ENCODE measurements at regions not wholly inside any gene's neighbourhood (a gene's known extent, or its start where the extent isn't known, plus 50 kb on each side); places are given as distances from the start of the nearest gene placed in this dataset.

DNA sequence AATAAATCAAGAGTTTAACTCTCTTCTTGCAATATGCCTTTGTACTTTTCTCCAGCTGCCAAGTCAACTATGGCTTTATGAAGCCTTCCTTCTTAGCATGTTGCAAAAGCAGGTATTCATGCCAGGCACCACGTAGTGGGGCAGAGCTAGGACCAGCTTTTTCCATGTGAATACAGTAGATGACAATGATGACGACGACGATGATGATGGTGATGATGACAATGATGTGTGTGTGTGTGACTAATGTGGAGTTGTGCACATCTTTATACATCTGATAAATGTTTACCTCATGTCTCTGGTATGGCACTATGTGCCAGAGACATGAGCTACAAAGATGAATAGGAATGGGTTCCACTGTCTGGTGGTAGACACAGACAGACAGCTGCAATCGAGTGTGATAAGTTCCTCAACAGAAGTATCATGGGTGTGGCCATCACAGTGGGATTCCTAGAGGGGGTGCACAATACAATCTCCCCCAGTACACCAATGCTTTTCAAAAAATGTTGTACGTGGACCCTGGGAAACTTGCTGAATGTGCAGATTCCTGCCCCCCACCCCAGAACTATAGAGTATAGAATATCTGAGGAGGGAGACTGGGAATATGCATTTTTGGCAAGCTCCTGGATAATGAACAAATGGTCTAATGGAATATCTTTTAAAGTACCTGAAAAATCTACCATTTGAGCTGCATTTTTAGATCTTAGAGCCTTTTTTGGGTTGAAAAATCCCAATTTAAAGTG lies 183.4 kb downstream of the ABCC12 start:
- no peaks in the 10 kb centered on the region for H3K9me3 Mint-ChIP-seq
- H3K4me3 Mint-ChIP-seq: no peak overlapping the region
- no peaks in the 10 kb centered on the region for H3K4me1 Mint-ChIP-seq
- H3K36me3 Mint-ChIP-seq: no peaks in the 10 kb centered on the region
- H3K27ac Mint-ChIP-seq: no peak overlapping the region
- peaks cover 2% of the 10 kb centered on the region for H3K27me3 Mint-ChIP-seq

DNA sequence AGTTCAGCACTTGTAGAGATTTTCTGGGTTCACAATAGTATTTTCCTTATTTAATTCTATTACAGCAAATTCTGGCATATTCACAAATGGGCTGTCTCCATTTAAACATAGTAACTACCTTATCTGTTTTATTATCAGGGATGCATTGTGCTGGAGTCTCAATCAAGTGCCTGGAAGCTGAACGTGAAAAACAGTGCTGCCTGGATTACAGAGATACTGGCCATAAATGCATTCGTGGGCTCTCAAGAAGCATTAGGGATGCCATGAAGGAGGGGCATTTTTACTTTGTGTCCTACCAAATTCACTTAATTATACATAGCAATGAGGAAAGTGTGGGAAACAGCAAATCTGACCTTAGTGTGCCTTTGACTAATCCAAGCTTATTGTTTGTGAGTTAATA lies 184.6 kb downstream of the ABCC12 start:
- H3K36me3 Mint-ChIP-seq: no peaks in the 10 kb centered on the region
- H3K9me3 Mint-ChIP-seq: peaks cover 4% of the 10 kb centered on the region
- H3K27me3 Mint-ChIP-seq: peaks cover 2% of the 10 kb centered on the region
- H3K27ac Mint-ChIP-seq: no peak overlapping the region
- H3K4me1 Mint-ChIP-seq: no peaks in the 10 kb centered on the region
- no peak overlapping the region for H3K4me3 Mint-ChIP-seq

DNA sequence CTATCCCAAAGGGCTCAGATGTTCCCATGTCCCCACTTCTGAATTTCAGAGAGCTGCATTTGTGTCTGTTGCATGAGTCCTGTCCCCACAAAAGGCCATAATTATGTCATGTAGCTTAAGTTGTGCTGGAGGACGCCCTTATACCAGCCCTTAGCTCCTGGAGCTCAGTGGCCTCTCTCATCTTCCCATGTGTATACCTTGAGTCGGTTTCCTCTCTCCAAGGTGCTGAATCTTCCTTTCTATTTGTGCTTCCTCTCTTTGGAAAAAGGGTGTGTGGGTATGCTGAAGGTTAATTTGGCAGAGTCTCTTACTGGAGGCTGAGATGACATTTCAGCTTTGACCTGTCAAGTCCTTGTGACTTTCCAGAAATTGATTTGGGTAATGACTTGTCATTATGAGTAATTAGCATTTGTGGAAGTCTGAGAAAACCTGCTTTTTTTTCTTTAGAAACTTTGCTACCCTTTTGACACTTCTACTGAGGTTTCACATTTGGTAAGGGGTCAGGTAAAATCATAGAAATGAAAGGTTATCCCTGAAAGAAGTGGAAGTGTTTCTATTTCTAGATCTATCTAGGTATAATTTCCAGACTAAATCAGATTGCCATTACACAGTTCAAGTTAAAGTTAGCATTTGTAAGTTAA lies 185.4 kb downstream of the ABCC12 start:
- H3K4me1 Mint-ChIP-seq: no peaks in the 10 kb centered on the region
- H3K9me3 Mint-ChIP-seq: peaks cover 4% of the 10 kb centered on the region
- no peaks in the 10 kb centered on the region for H3K36me3 Mint-ChIP-seq
- peaks cover 2% of the 10 kb centered on the region for H3K27me3 Mint-ChIP-seq
- no peak overlapping the region for H3K27ac Mint-ChIP-seq
- no peak overlapping the region for H3K4me3 Mint-ChIP-seq

DNA sequence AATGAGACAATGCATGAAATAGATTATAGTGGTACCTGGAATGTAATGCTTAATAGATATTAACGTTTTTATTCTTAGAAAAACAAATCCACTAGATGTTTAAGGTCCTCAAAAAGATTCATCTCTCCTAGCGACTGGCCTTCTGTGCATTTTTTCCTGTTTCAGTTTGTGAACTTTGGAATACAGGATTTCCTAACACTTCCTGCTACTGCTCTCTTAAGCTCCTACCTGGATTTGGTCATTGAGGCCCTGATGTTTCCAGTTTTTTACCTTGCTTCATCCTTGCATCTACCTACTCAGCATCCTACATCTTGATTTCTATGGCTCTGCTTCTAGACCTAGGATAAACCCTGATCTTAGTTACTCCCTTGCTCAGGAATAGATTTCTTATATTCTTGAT lies 188.4 kb downstream of the ABCC12 start:
- no peak overlapping the region for H3K4me3 Mint-ChIP-seq

DNA sequence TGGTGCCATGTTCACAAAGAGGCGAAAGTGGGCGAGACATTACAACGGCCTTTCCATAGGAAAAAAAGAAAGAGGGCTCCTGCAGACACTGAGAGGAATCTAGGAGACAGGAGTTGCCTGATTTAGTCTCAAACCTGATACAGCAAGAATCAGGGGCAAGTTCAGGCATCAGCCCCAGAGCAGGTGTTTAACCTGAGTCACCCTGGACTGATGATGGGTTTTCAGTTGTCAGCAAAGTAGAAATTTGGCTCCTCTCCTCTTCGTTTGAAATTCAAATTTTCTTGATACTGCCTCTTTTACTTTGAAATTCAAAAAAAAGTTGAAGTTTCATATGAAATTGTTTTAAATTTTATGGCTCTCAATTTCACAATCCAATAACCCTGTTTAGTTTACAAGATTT lies 189.5 kb downstream of the ABCC12 start:
- Mint-ChIP-seq H3K27me3 (peaks cover 4% of the 10 kb centered on the region), H3K27ac (no peak overlapping the region), H3K4me3 (no peak overlapping the region), H3K36me3 (no peaks in the 10 kb centered on the region), H3K9me3 (peaks cover 9% of the 10 kb centered on the region), H3K4me1 (no peaks in the 10 kb centered on the region)

More for the DNA sequence above, 188.4 kb downstream of the ABCC12 start:
- no peaks in the 10 kb centered on the region for H3K4me1 Mint-ChIP-seq
- H3K27me3 Mint-ChIP-seq: peaks cover 4% of the 10 kb centered on the region
- no peaks in the 10 kb centered on the region for H3K36me3 Mint-ChIP-seq
- H3K27ac Mint-ChIP-seq: no peak overlapping the region
- peaks cover 9% of the 10 kb centered on the region for H3K9me3 Mint-ChIP-seq

DNA sequence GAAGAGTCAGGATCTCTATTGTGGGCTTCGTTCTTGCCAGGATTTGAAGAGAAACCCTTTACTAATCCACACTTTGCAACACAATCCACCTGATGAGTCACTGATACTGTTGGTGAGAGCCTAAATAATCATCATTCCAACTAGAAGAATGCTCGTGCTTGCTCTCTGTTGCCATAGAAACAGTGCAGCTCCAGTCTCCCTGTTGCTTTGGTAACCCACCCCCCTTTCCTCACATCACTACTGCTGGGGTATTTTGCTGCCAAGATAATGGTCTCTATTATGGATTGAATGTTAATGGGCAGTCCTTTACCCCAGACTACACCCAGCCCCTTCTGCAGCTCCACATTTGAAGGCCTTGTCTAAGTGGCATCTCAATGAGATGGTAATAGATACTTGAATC lies 190.4 kb downstream of the ABCC12 start:
- H3K4me3 Mint-ChIP-seq: no peak overlapping the region
- no peaks in the 10 kb centered on the region for H3K4me1 Mint-ChIP-seq
- H3K27ac Mint-ChIP-seq: no peak overlapping the region
- H3K36me3 Mint-ChIP-seq: no peaks in the 10 kb centered on the region
- H3K9me3 Mint-ChIP-seq: peaks cover 9% of the 10 kb centered on the region
- peaks cover 4% of the 10 kb centered on the region for H3K27me3 Mint-ChIP-seq

DNA sequence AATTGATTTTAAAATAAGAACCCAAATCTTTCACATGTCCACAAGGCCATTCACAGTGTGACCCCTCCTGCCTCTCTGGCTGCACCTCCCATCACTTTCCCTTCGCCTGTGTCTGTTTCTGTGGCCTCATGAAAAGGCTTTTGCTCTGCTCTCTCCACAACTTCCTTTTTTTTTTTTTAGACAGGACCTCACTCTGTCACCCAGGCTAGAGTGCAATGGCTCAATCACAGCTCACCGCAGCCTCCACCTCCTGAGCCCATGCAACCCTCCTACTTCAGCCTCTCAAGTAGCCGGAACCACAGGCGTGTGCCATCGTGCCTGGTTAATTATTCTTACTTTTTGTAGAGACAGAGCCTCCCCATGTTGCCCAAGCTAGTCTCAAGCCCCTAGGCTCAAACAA lies 197.1 kb downstream of the ABCC12 start:
- Mint-ChIP-seq H3K9me3 (no peaks in the 10 kb centered on the region), H3K27me3 (peaks cover 5% of the 10 kb centered on the region), H3K36me3 (no peaks in the 10 kb centered on the region), H3K27ac (no peak overlapping the region), H3K4me1 (no peaks in the 10 kb centered on the region), H3K4me3 (no peak overlapping the region)

DNA sequence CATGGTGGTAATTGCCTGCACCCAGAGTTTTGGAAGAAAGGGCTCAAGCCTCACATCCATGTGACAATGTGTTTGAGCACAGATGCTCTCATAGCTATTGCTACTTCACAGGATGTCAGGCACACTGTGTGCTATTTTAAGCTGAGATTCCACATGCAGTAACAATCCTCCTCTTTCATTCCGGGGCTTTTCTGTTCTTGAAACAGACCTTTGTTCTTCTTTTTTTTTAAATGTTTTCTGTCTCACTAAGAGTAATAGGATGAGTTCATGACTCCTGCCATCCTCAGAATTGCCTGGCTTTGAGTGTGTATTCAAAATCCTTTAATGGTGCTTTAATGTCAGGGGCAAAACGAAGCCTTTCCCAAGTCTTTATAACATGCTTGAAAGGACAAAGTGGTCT lies 198.9 kb downstream of the ABCC12 start:
- peaks cover 5% of the 10 kb centered on the region for H3K27me3 Mint-ChIP-seq
- H3K36me3 Mint-ChIP-seq: no peaks in the 10 kb centered on the region
- H3K27ac Mint-ChIP-seq: no peak overlapping the region

DNA sequence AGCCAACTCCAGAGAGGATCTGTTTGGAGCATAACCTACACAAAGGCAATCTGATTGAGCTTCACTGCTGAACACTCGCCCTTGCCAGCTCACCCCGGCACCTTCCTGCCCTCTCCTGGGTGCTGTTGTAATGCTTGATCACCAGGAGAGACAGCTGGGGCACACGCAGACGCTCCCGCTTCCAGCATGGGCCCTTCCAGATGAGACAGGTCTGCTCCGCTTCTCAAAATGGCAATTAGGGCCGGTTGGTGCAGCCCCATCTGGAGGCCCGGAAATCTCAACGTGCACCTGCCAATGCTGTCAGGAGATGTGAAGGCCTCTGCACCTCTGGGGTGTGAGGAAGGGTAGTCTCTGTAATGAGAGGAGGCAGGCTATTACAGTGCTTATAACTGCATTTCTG lies 206.1 kb downstream of the ABCC12 start:
- H3K9me3 Mint-ChIP-seq: peaks cover 6% of the 10 kb centered on the region
- no peaks in the 10 kb centered on the region for H3K36me3 Mint-ChIP-seq
- H3K4me3 Mint-ChIP-seq: no peak overlapping the region
- peaks cover 5% of the 10 kb centered on the region for H3K27me3 Mint-ChIP-seq
- no peaks in the 10 kb centered on the region for H3K4me1 Mint-ChIP-seq
- H3K27ac Mint-ChIP-seq: no peak overlapping the region

More for the DNA sequence above, 198.9 kb downstream of the ABCC12 start:
- H3K9me3 Mint-ChIP-seq: no peaks in the 10 kb centered on the region
- no peak overlapping the region for H3K4me3 Mint-ChIP-seq
- H3K4me1 Mint-ChIP-seq: no peaks in the 10 kb centered on the region

DNA sequence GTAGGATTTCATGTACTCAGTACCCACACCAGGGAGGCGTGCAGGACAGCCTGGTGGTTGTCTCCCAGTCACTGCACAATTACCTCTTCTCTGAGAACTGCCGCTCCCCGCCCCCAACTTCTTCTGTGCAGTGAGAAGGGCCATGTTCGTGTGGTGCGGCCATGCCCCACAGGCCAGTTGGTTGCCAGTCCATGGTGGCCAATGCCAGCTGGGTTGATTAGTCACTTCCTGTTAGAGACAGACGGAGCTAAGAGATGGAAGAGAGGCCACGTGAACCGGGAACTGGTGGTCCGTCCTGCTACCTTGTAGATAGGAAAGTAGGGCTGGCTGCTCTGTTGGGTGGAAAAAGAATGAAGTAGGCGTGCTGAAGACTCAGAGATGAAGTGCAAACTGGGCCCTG lies 206.5 kb downstream of the ABCC12 start:
- Mint-ChIP-seq H3K4me1 (no peaks in the 10 kb centered on the region), H3K36me3 (no peaks in the 10 kb centered on the region), H3K27ac (no peak overlapping the region), H3K9me3 (peaks cover 6% of the 10 kb centered on the region), H3K4me3 (no peak overlapping the region), H3K27me3 (peaks cover 5% of the 10 kb centered on the region)

DNA sequence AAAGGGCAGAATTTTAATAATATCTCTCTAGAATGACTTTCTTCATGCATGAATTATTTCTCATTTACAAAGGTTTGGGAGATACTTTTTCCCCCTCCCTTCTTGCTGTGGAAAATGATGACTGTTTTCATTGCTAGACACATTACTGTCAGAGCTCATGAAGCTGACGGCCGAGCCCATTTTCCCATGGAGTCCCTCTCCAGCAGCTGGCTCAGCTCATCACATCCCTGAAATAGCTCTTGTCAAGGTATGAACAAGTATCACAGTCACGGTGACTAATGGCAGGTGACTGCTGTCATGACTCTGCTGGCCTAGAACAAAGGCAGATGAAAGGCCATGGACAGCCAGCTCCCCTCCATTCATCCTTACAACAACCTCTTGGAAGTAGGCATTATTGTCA lies 208.1 kb downstream of the ABCC12 start:
- Mint-ChIP-seq H3K36me3 (no peaks in the 10 kb centered on the region), H3K4me3 (no peak overlapping the region), H3K4me1 (no peaks in the 10 kb centered on the region), H3K27me3 (peaks cover 8% of the 10 kb centered on the region), H3K9me3 (peaks cover 6% of the 10 kb centered on the region), H3K27ac (no peak overlapping the region)

DNA sequence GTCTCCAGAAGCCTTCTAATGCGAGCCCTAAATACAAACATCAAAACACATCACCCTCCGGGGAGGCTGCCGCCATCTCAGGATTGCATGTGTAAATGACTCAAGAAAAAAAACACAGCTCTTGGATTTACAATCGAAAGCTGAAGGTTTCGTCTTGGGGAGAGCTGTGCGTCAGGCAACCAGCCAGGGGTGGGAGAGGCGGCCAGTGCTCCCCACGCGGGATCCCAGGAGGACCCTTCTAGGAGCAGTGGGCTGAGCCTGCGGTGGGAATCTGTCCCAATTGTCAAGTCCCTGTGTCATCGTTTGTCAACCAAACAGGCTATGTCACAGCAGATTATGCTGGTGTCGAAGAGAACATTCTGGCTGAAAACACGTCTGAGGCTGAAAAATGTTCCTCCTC lies 209.7 kb downstream of the ABCC12 start:
- Mint-ChIP-seq H3K4me1 (no peaks in the 10 kb centered on the region), H3K9me3 (peaks cover 2% of the 10 kb centered on the region), H3K4me3 (no peak overlapping the region), H3K36me3 (no peaks in the 10 kb centered on the region), H3K27me3 (peaks cover 8% of the 10 kb centered on the region), H3K27ac (no peak overlapping the region)

DNA sequence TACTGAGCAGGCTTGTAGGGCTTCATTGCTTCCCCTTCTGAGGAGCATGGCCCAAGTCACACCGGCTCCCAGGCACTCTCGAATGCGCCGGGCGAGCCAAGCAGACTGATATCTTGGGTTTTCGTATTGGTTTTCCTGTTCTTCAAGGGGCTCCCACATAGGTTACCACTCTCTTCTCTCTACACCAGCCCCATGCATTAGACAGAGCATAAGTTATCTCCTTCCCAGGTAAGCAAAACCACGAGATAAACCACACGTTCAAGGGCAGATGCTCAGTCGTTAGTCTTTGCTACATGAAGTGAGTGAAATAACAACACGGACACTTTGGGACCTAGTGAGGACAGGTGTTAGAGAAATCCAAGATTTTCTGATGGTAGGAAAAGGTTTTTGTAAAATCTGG lies 211.2 kb downstream of the ABCC12 start:
- Mint-ChIP-seq H3K27me3 (peaks cover 8% of the 10 kb centered on the region), H3K9me3 (no peaks in the 10 kb centered on the region), H3K4me3 (no peak overlapping the region), H3K4me1 (no peaks in the 10 kb centered on the region), H3K36me3 (no peaks in the 10 kb centered on the region), H3K27ac (no peak overlapping the region)

DNA sequence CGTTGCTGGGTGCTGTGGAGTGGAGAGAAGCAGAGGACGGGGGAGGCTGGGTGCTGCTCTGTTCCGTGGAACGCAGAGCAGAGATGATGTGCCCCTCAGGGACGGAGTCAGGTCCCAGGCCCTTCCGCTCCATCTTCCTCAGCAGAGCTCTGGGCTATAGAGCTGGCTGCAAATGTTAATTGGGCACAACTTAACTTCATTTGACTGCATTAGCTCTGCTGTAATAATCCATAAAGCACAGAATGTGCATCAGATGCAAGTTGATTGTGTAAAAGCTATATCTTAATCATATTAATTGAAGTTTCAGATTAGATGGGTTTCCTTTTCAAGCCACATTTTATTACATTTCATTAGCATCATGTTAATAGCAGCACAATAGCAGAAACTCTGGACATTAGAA lies 212.6 kb downstream of the ABCC12 start:
- no peak overlapping the region for H3K4me3 Mint-ChIP-seq
- H3K27ac Mint-ChIP-seq: no peak overlapping the region
- no peaks in the 10 kb centered on the region for H3K36me3 Mint-ChIP-seq
- peaks cover 8% of the 10 kb centered on the region for H3K27me3 Mint-ChIP-seq
- H3K4me1 Mint-ChIP-seq: no peaks in the 10 kb centered on the region
- no peaks in the 10 kb centered on the region for H3K9me3 Mint-ChIP-seq

DNA sequence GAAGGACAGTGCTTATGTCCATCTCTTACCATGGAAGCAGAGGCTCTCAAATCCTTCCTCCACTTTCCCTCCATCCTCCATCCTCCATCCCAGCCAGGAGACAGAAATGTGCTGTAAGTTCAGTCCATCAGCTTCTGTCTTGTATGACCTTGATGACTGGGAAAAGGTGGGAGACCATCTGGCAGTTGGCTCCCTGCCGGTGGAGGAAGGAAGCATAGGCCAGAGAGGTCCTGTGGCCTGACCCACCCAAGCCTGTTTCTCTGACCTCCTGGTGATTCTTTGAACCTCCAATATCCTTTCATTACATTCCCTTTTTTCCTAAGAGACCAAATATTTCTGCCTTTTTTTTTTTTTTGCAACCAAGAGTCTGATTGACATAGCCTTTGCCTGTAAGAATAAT lies 215.3 kb downstream of the ABCC12 start:
- Mint-ChIP-seq H3K4me3 (no peak overlapping the region), H3K36me3 (no peaks in the 10 kb centered on the region), H3K4me1 (no peaks in the 10 kb centered on the region), H3K27me3 (peaks cover 4% of the 10 kb centered on the region), H3K9me3 (no peaks in the 10 kb centered on the region), H3K27ac (no peak overlapping the region)

DNA sequence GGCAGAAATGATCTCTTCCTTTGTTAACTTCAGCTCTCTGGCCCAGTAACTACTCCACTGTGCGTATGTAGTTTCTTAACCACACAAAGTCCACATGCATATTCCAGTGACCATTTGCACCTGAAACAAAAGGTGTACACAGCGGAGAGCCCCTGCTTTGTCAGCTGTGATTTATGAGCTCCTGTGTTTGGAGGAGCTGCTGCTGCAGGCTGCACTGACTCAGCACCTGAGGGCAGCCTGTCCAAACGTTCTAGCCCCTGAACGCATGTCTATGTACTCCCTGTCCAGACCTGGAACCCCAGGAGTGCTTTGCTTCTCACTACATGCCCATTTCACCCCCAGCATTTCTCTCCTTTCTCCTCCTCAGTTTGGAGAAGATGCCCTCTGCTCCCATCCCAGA lies 216.1 kb downstream of the ABCC12 start:
- H3K4me1 Mint-ChIP-seq: no peaks in the 10 kb centered on the region
- H3K36me3 Mint-ChIP-seq: no peaks in the 10 kb centered on the region
- peaks cover 4% of the 10 kb centered on the region for H3K27me3 Mint-ChIP-seq

DNA sequence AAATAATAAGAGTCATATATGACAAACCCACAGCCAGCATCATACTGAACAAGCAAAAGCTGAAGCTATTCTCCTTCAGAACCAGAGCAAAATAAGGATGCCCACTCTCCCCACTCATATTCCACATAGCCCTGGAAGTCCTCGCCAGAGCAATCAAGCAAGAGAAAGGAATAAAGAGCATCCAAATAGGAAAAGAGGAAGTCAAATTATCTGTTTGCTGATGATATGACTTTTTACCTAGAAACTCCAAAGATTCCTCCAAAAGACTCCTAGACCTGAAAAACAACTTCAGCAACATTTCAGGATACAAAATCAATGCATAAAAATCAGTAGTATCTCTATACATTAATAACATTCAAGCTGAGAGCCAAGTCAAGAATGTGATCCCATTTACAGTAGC lies 217.5 kb downstream of the ABCC12 start:
- Mint-ChIP-seq H3K4me3 (no peak overlapping the region), H3K9me3 (peaks cover 4% of the 10 kb centered on the region), H3K4me1 (no peaks in the 10 kb centered on the region), H3K27ac (no peak overlapping the region), H3K36me3 (peaks cover 2% of the 10 kb centered on the region), H3K27me3 (peaks cover 1% of the 10 kb centered on the region)

More for the DNA sequence above, 216.1 kb downstream of the ABCC12 start:
- Mint-ChIP-seq H3K4me3 (no peak overlapping the region), H3K27ac (no peak overlapping the region), H3K9me3 (no peaks in the 10 kb centered on the region)

Measured in activated naive CD4-positive, alpha-beta T cell treated with anti-CD3 and anti-CD28 coated beads, Interleukin-2, amount 50 U/mL, for 24 hours (primary cell).